Sciatic nerve (tissue), 2 donors: ENCODE measurements at regions not wholly inside any gene's neighbourhood (a gene's known extent, or its start where the extent isn't known, plus 50 kb on each side); places are given as distances from the start of the nearest gene placed in this dataset.

Experiments
- ATAC-seq: fragments of 200-7000 bp; cut with Tn5 transposase; one replicate; pipeline ENCODE4 v1.9.1; 2020; ENCODE audit warnings: mild to moderate bottlenecking, moderate library complexity
- DNase-seq: peaks from one replicate; pipeline ENCODE4 v3.0.0-alpha.2; 2020; ENCODE audit warnings: low spot score
- intact Hi-C: fragments of 100-400 bp; cut with DNase I; formaldehyde crosslinking; loops from one replicate; pipeline ENCODE4 v1.14.2; 2022
- donor health status: DM: no; HTN: no; CAD: no.
- donor health status: DM: no; HTN: no; CAD: no.

DNA sequence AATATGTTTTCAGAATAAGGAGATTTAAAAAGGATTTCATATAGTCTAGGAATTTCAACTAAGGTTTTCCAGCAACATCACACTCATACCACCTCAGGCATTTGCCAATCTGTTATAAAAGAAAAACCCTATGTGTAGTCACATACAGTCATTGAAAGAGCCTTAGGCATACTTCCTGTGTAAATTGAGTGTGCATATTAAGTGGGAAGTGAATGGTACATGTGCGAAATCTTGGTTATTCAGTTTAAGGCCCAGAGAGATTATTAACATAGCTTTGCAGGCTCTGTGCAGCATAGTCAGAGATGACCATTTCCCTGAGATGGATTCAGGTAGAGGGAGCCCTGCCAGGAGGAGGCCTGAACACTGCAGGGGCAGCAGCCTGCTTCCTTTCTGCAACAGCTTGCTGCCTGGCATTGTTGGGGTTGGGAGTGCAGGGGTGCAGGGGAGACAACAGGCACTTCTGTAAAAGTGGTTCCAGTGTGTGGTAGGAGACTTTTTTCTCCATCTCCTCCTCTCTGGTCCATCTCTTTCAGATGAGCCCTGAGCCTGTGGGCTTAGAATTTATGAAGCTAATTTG, 100.1 kb upstream of the OSR1 start:
- ATAC-seq (no peak), DNase-seq (no peak)
- intact Hi-C loops, result no loop called here

DNA sequence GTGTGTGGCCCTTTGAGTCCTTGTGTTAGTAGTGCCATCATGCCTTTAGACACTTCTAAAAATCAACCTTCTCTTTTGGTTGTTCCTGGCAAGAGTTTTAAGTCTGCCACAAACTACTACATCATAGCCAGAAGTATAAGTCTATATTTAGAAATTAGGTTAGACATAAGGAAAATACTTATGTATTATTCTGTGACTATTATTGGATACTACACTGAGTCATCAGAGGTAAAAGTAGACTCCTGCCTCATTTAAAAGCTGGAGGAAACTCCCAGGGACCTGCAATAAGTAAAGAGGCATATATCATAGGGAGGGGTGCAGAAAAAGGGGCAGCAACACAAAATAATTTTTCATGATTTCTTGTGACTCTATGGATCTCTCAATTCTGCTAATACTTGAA, 99.4 kb upstream of the OSR1 start:
- DNase-seq (no peak), ATAC-seq (no peak)
- intact Hi-C loops, result no loop called here

DNA sequence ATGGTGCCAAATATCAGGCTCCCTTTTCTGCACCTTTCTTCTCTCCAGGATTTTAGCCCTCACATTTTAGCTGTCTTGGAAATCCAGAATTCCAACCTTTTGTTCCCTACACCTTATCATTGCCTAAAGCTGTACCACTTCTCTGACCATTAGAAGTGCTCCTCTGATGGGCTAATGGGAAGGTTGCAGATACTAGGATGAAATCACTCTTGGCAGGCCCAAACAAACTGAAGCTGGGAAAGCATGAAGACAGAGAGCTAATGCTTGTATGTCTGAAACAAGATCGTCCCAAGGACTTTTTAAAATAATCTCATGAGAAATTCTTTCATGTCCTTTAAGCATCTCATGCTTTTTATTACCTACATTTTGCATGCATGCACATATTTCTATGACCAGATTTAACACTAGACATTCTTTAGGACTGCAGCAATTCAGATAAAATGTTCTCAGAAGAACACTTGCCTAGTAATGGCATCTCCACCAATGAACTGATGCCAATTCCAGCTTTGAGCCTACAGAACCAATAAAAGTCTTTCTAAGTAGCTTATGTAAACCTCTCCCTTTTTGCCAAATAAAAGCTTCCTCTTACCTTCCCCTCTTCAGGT, 98.4 kb upstream of the OSR1 start:
- DNase-seq (no peak), ATAC-seq (no peak)
- intact Hi-C loops, result no loop called here

DNA sequence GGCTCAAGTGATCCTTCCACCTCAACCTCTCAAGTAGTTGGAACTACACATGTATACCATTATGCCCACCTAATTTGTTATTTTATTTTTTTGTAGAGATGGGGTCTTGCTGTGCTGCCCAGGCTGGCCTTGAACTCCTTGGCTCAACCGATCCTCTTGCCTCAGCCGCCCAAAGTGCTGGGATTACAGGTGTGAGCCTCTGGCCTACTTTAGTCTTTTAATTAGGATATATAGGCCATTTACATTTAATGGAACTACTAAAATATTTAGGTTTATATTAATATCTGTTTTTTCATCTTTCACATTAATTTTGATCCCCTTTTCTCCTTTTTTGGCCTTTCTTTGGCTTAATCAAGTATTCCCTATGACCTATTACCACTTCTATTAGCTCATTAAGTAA, 95.7 kb upstream of the OSR1 start:
- intact Hi-C loops, result no loop called here
- ATAC-seq, result no peak
- no peak for DNase-seq

DNA sequence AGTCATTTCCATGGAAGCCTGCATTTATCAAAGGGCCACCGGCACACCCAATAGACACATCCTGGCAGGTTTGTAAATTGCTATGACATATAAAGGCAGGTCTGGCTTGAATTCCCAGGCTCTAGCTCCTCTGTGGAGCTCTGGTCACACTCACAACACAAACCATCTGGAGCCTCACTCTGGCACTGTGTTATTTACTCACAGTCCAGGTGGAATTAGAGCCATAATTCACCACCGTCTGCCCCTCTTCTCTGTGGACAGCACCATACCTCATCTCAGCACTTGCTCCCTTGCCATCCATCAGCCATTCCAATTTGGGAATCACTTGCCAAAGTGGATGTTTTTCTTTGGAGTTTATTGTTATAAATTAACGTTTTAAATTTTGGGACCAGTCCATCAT, 84.3 kb upstream of the OSR1 start:
- intact Hi-C loops, result no loop called here
- no peak for ATAC-seq

DNA sequence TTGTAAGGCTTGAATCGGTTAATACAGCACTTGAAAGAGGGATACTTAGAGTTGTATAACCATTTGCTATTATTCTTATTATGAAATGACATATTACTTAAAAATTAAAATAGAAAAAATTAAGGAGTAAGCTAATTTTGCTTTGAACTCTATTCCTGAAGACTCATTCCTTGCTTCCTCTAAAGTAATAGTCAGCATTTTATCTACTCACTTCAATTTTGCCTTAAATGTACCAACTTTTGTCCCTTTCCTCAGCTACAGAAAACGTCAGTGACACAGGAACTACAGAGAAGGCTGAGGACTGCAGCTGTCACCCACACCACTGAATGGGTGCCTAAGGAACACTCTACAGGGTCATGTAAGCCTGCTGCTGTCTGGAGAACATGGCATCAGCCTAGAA, 80.7 kb upstream of the OSR1 start:
- intact Hi-C loops, result no loop called here
- ATAC-seq, result no peak
- no peak for DNase-seq

More for the DNA sequence above, 84.3 kb upstream of the OSR1 start:
- no peak for DNase-seq

DNA sequence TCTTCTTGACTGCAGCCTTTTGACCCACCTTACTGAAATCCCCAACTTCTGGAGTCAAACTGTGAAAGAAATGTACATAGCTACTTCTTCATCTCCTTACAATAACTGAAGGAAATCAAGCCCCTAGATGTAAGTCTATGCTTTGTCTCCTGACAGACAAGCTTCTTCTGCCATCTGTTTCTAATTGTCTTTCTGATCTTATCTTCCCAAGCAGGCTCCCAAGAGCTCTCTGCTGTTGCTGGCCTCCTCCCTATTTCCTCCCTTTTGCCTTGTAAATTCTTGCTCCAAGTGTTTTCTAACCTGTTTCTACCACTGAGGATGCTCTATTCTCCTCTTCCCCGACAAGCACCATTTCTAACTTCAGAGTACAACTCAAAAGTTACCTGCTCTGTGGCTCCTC, 77.4 kb upstream of the OSR1 start:
- ATAC-seq, result peak; percentile 26
- no peak for DNase-seq
- intact Hi-C loops, result no loop called here

DNA sequence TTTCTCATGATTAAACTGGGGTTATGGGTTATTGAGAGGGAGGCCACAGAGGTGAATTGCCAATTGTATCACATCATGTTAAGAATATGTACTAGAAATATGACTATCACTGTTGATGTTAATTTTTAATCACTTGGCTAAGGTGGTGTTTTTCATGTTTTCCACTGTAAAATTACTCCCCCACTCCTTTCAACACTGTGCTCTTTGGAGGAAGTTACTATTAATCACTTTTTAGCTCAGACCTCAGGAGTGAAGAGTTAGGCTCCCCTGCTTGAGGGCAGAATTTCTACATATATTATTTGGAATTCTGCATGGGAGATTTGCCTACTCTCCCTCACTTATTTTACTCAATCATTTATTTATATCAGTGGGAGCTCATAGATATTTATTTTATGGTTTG, 76.0 kb upstream of the OSR1 start:
- no peak for ATAC-seq
- intact Hi-C loops, result no loop called here

DNA sequence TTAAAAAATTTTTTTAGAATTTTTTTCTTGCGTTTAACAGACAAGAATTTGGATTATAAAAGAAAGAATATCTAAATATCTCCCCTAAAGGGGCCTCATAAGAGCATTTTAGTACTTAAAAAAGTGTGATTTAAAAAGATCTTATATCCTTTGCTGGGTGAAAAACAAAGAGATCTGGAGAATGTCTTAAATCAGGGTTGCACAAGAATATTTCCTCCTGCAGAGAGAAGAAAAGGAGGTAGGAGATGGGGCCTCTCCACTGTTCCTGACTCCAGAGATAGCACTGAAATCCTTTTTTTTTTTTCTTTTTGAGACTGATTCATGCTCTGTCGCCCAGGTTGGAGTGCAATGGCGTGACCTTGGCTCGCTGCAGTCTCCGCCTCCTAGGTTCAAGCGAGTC, 68.5 kb upstream of the OSR1 start:
- intact Hi-C loops, result no loop called here
- DNase-seq, result no peak
- no peak for ATAC-seq

More for the DNA sequence above, 76.0 kb upstream of the OSR1 start:
- no peak for DNase-seq

DNA sequence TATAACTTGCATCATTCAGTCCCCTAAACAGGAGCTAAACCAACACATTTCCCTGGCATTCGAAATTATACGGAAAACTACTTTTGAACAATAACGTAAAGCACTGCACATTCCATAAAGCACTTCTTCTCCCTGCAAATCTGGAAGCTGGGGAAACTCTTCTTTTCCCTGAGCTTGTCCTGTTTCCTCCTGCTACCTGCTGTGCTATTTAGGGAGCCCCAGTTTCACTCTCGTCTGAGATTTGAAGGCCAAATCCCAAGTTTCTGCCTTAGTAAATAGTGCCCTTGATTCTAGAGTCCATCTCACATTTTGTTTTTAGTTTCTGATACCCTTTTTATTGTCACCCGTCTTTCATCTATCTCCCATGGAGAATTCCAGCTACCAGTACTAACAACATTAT, 67.7 kb upstream of the OSR1 start:
- DNase-seq, result no peak
- intact Hi-C loops, result no loop called here
- no peak for ATAC-seq

DNA sequence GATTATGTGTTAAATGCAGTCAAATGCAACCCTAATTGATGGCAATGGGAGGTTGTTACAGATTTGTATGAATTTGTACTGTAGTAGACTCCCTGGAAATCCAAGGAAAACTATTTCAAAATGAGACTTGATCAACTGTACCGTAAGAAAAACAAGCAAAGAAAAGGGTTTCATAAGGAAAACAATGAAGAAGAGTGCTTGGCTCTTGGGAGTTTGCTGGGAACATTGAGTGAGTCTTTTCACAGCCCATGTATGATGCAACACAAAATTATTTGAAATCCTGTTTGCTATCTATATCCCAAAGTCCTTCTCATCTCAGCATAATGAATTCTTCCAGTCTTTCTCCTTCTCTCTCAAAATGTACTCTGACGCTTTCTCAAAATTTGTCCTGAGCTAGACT, 67.0 kb upstream of the OSR1 start:
- intact Hi-C loops, result no loop called here
- ATAC-seq, result peak; percentile 95

DNA sequence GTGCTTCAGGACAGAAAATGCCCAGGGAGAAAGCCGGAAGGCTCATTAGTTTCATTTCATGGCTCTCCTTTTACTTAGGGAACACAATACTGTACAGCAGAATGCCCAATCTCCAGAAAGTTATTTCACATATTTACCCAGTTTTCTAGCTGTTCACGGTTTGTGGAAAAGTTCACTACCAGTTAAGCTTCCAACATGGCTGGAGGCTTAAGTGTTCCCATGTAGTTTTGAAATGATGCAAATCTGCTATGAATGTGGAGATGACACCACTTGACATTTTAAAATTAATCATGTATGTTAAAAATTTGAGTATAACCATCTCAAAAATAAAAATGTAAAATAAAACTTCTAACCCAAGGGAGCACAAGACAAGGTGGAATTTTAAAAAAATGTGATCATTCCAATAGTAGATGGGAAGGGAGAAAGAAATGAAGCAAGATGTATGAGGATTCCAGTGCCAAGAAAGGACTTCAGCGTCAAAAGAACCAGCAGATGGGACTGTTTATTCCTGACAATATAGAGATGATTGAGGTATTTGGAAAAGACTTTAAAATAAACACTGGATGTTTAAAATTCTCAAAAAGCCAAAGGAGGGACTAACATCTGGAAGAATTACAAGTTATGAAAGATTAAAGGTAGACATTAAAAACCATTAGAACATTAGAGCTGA, 60.9 kb upstream of the OSR1 start:
- ATAC-seq (no peak), DNase-seq (no peak)
- intact Hi-C loops, result no loop called here

More for the DNA sequence above, 67.0 kb upstream of the OSR1 start:
- DNase-seq, result no peak

DNA sequence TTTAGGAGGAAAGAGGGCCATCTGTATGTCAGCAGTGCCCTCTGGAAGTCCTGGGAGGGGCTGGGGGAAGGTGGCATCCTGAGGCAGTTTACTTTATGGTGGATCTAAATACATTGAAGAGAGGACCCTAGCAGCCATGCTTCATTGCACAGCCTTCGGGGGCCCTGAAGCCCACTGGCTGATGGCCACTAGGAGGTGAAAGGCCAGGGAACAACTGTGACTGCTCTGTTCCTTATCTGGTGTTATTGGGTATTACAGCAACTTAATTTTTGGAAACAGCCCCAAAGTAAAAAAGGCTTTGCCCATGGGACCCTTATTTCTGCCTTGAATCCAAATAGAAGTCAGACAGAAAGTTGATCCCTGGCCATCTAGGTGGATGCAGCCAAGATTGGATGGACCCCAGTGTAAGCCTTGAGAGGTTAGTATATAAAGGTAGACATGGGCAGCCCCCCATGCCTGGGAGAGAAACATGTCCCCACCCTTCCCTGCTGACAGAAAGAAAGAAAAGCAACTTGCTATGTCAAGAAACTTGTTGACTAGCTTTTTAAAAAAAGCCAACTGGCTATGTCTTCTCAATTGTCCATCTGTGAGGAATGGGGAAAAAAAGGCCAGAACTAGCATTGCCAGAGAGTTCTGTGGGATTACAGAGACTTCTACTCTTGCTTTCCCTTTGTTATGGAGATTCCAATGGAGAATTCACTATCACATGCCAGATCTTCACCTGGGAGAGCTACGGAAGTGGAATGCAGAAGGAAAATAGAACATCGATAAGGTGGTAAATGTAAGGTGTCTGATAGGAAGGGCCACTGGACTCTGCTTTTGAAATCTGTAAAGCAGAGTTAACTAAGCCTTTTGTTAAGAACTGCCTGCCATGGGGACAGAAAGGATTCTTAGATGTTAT, 58.6 kb upstream of the OSR1 start:
- DNase-seq (no peak), ATAC-seq (no peak)
- intact Hi-C loops, result no loop called here

DNA sequence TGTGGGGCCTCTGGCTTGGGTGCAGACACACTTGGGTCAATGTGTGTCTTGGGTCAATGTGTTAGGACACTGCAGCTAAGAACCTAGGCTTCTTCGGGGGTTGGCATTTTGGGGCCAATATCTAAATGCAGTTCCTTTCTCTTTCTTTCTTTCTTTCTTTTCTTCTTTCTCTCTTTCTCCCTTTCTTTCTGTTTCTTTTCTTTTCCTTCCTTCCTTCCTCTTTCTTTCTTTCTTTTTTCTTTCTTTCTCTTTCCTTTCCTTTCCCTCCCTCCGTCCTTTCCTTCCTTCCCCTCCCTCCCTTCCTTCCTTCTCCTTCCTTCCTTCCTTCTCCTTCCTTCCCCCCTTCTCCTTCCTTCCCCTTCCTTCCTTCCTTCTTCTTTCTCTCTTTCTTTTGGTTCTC, 57.7 kb upstream of the OSR1 start:
- ATAC-seq (no peak), DNase-seq (no peak)
- intact Hi-C loops, result no loop called here

DNA sequence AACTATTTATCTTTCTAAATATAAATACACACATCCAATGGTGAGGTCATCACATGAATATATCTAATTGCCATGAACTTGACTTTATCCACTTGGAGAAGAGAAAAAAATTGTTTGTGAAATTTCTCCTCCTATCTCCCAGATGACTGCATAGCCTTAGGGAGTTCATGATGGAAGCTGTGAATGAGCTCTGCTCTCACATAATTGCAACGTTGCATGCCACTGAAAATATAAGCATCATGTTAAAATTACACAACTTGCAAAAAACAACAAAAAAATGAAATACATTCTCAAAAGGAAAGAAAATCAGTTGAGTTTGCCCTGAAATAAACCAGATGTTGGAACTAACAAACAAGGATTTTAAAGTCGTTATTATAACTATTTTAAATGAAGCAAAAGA, 50.6 kb upstream of the OSR1 start:
- ATAC-seq, result no peak
- intact Hi-C loops, result no loop called here
- no peak for DNase-seq

DNA sequence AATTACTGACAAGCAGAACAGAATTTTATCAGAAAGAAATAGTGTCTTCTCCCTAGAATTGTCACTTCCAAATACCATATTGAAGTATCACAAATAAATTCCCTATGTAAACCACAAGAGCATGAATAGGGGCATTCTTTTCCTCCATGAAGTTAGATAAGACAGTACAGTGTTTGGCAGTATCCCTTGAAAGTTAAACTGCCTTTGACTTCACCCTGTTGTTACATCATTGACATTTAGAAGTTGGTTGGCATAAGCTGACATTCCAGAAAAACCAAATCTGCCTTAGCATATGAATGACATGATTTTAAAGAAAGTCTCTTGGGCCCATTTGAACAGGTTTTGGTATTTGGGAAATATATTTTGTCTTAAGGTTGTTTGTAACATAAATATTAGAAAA, 50.2 kb upstream of the OSR1 start:
- intact Hi-C loops, result no loop called here
- no peak for ATAC-seq
- no peak for DNase-seq
